Islet of Langerhans (tissue), 1 donor: ENCODE measurements at regions not wholly inside any gene's neighbourhood (a gene's known extent, or its start where the extent isn't known, plus 50 kb on each side); places are given as distances from the start of the nearest gene placed in this dataset.
"Not testable (repeated sequence)": the region's sequence is repeated elsewhere in the genome, so short reads cannot be mapped to it uniquely, and the experiment has no call there.

Experiments
- FAIRE-seq: peaks from one replicate; lab custom pipeline; 2011; peaks lifted over from hg19 to GRCh38; lab: Jason Lieb, UNC

- no peak for FAIRE-seq
Measured at GRCh38 chr12:63038713-63039100, 103.8 kb upstream of the PPM1H start.

GRCh38 chr12:63037746-63038712 lies 103.1 kb upstream of the PPM1H start:
- FAIRE-seq, result no peak

GRCh38 chr12:63036974-63037335 lies 102.0 kb upstream of the PPM1H start:
- no peak for FAIRE-seq

GRCh38 chr12:63036216-63036973 lies 101.4 kb upstream of the PPM1H start:
- no peak for FAIRE-seq

DNA sequence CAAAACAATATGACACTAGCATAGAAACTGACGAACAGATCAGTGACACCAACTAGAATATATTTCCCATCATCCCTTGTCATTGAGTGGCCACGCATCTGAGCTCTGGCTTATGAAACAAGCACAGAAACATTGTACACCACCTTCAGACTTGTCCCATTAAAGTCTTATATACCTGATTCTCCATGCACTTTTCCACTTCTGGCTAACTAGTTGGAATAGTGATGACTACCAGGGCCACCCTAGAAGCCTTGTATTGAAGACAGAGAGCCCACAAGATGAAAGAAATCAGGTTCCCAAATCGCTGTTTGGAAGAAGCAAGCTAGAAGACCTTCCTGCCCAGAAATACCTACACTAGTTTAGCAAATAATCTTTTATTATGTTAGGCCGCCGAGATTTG lies 99.7 kb upstream of the PPM1H start:
- FAIRE-seq, result no peak

DNA sequence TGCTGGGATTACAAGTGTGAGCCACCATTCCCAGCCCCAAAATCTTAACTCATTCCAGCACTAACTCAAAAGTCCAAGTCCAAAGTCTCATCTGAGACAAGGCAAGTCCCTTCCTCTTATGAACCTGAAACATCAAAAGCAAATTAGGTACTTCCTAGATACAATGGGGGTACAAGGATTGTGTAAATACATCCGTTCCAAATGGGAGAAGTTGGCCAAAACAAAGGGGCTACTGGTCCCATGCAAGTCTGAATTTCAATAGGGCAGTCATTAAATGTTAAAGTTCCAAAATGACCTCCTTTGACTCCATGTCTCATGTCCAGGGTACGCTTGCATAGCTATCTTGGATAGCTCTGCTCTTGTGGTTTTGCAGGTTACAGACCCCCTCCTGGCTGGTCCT lies 94.7 kb upstream of the PPM1H start:
- FAIRE-seq, result no peak

- no peak for FAIRE-seq
Measured at GRCh38 chr12:63028951-63029350, 94.0 kb upstream of the PPM1H start.

DNA sequence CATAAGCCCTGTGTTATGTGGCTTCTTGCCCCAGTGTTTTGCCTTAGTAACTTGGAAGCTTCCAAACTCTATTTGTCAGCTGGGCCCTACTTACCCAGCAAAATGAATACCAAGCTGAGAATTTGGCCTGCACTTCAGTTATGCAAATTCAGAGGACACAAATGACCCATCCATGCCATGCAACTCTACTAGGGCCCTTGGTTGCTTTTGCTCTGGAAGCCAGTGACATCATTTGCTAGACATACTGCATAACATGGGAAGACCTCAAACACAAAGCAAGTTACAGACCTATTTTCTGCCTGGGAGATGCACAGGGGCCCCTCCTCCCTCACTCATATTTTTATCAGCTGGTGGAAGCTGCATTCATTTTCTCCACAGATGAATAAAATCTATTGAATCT lies 90.2 kb upstream of the PPM1H start:
- FAIRE-seq, result no peak

GRCh38 chr12:63023926-63024325 lies 89.0 kb upstream of the PPM1H start:
- no peak for FAIRE-seq

GRCh38 chr12:63021116-63021515 lies 86.2 kb upstream of the PPM1H start:
- FAIRE-seq, result no peak

DNA sequence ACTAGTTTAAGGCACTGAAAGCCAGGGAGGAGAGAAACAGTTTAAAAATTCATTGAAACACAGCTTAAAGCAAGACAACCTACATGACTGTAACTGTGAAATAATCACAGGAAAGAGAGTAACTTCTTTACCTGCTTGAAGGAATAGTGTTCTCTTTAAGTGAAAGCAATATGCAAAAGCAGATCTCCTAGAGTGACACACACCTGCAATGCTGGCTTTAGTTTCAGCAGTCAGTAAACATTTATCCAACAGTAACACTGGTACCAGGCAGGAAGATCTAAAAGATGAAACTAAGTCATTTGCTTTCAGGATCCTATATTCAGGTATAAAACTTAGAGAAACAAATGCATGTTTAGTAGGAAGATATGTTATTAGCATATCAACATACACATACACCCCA lies 85.3 kb upstream of the PPM1H start:
- no peak for FAIRE-seq

- peak; percentile 24 for FAIRE-seq
Measured at GRCh38 chr12:63018273-63018672, 83.3 kb upstream of the PPM1H start.

GRCh38 chr12:63013302-63013701 lies 78.4 kb upstream of the PPM1H start:
- FAIRE-seq, result no peak

- FAIRE-seq, result no peak
Measured at GRCh38 chr12:63010698-63011097, 75.7 kb upstream of the PPM1H start.

GRCh38 chr12:63008372-63008771 lies 73.4 kb upstream of the PPM1H start:
- FAIRE-seq, result no peak

DNA sequence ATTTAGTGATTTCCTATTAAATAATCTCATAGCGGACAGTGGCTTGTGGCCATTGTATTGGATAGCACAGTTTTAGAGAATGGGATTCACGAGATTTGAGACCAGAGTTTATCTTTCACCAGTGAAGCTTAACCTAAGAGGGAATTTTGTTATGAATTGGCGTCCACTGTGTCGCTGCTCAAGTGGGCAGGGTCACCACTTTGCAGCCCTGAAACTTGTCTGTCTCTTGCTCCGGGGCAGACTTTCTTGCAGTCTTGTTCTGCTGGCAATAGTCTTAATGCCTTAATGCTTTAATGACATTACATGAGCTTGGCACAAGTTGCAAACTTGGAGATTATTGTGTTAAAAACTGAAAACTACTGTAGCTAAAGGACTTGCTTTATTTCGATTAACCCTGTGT lies 72.8 kb upstream of the PPM1H start:
- FAIRE-seq, result no peak

- FAIRE-seq, result no peak
Measured at GRCh38 chr12:63006536-63006935, 71.6 kb upstream of the PPM1H start.

GRCh38 chr12:63005382-63005781 lies 70.4 kb upstream of the PPM1H start:
- FAIRE-seq, result no peak

DNA sequence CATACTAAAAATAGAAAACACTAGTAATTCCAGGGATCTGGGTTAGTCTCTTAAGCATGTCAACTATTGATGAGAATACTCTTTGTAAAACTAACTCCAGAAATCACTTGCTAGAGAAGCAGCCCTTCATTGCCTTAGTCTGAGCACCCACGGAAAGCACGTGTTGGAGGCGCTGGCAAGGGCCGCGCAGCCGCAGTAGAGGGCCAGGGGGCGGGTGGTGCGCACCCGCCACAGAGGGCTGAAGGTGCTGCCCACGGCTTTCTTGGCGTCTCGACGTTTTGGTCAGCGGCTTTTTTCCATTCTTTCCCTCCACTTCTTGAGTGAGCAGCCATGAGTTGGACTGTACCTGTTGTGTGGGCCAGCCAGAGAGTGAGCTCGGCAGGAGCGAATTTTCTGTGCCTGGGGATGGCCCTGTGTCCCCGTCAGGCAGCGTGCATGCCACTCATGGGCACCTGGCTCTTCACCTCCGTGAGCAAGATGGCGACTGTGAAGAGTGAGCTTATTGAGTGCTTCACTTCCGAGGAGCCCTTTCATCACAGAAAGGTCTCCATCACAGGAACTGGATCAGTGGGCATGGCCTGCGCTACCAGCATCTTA lies 68.4 kb upstream of the PPM1H start:
- FAIRE-seq, result no peak

DNA sequence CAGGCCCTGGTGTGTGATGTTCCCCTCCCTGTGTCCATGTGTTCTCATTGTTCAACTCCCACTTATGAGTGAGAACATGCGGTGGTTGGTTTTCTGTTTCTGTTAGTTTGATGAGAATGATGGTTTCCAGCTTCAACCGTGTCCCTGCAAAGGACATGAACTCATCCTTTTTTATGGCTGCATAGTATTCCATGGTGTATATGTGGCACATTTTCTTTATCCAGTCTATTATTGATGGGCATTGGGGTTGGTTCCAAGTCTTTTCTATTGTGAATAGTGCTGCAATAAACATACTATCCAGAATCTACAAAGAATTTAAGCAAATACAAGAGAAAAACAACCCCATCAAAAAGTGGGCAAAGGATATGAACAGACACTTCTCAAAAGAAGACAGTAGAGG lies 67.1 kb upstream of the PPM1H start:
- not testable (repeated sequence) for FAIRE-seq

- FAIRE-seq, result no peak
Measured at GRCh38 chr12:62998454-62998853, 63.5 kb upstream of the PPM1H start.

DNA sequence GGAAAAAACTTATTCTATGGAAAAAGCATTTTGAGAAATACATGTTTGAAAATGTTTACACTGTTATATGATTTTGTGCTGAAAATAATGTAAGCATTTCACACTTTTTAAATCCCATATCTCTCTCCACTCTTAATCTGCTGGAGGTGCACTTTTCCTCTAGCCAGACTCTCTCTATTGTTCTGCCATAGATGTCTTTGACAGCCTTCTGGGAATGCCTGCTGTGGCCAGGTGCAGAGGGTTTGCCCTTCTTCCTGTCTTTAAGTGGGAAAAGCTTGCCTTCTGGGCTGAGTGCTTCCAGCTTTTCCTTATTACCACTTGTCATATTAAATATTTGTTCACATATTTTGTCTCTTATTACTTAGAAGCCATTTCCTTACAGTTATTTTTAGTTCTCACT lies 60.1 kb upstream of the PPM1H start:
- FAIRE-seq, result no peak

DNA sequence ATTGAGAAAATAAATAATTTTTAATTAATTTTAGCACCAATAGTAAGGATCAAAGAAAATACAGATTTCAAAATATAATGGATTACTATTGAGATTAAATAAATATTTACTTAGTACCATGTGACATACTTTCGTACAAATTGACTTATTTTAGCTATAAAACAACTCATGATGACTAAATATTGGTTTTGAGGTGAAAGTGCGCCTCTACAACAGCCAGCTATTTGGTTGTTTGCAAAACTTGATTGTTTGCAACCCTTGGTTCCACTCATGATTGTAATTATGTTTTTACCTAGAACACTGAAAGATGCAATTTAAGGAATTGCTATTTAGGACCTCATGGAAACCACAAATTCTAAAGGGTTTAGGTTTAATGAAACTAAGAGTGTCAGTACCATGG lies 51.9 kb upstream of the PPM1H start:
- no peak for FAIRE-seq
